Glutamatergic neuron (in vitro differentiated cells): ENCODE measurements at regions not wholly inside any gene's neighbourhood (a gene's known extent, or its start where the extent isn't known, plus 50 kb on each side); places are given as distances from the start of the nearest gene placed in this dataset.

Experiments used
- DNase-seq: peaks from one replicate; pipeline ENCODE4 v3.0.0; 2022
- H3K27ac Mint-ChIP-seq: one replicate; pipeline ENCODE4 v1.8.0; 2020; ENCODE audit warnings: mild to moderate bottlenecking, mixed read lengths, inconsistent platforms; ENCODE audit not compliant: unreplicated experiment
- H3K27me3 Mint-ChIP-seq: one replicate; pipeline ENCODE4 v1.8.0; 2020; ENCODE audit warnings: mild to moderate bottlenecking, moderate library complexity, mixed read lengths, inconsistent platforms; ENCODE audit not compliant: unreplicated experiment
- H3K36me3 Mint-ChIP-seq: one replicate; pipeline ENCODE4 v1.8.0; 2020; ENCODE audit warnings: mild to moderate bottlenecking, mixed read lengths, inconsistent platforms; ENCODE audit not compliant: unreplicated experiment
- H3K4me1 Mint-ChIP-seq: one replicate; pipeline ENCODE4 v1.8.0; 2020; ENCODE audit warnings: mild to moderate bottlenecking, low read depth, mixed read lengths, inconsistent platforms; ENCODE audit not compliant: unreplicated experiment
- H3K4me3 Mint-ChIP-seq: one replicate; pipeline ENCODE4 v1.8.0; 2020; ENCODE audit warnings: mild to moderate bottlenecking, mixed read lengths, inconsistent platforms; ENCODE audit not compliant: unreplicated experiment
- H3K9me3 Mint-ChIP-seq: one replicate; pipeline ENCODE4 v1.8.0; 2020; ENCODE audit warnings: mild to moderate bottlenecking, moderate library complexity, mixed read lengths, inconsistent platforms; ENCODE audit not compliant: unreplicated experiment
- TF ChIP-seq, protein P1 (sequence below): fragments of 200-600 bp; sonication (generic); IDR thresholded peaks from one replicate; pipeline ENCODE4 v1.5.0; 2021; ENCODE audit not compliant: partially characterized antibody, unreplicated experiment

DNA sequence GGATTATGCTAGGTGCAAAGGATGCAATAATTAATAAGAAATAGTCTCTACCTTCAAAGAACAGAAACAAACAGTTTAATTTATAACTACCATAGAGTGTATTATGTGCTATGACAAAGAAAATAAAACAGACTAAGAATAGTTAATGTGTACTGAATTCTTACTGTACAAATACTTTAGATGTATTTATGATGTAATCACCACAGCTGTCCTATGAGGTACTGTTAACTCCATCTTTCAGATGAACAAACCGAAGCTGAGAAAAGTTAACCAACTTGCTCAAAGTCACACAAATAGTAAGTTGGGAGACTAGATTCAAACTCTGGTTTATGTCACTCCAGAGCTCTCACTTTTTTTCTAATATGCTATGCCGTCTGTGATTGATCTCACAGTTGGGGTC lies 77.0 kb upstream of the FGGY start:
- Mint-ChIP-seq H3K36me3 (peaks cover 18% of the 10 kb centered on the region), H3K27me3 (peaks cover 4% of the 10 kb centered on the region), H3K4me3 (no peak overlapping the region), H3K9me3 (peaks cover 3% of the 10 kb centered on the region), H3K4me1 (peaks cover 3% of the 10 kb centered on the region), H3K27ac (no peak overlapping the region)
- DNase-seq, result no peak
- TF ChIP-seq, protein P1, sequence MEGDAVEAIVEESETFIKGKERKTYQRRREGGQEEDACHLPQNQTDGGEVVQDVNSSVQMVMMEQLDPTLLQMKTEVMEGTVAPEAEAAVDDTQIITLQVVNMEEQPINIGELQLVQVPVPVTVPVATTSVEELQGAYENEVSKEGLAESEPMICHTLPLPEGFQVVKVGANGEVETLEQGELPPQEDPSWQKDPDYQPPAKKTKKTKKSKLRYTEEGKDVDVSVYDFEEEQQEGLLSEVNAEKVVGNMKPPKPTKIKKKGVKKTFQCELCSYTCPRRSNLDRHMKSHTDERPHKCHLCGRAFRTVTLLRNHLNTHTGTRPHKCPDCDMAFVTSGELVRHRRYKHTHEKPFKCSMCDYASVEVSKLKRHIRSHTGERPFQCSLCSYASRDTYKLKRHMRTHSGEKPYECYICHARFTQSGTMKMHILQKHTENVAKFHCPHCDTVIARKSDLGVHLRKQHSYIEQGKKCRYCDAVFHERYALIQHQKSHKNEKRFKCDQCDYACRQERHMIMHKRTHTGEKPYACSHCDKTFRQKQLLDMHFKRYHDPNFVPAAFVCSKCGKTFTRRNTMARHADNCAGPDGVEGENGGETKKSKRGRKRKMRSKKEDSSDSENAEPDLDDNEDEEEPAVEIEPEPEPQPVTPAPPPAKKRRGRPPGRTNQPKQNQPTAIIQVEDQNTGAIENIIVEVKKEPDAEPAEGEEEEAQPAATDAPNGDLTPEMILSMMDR, result no peak

DNA sequence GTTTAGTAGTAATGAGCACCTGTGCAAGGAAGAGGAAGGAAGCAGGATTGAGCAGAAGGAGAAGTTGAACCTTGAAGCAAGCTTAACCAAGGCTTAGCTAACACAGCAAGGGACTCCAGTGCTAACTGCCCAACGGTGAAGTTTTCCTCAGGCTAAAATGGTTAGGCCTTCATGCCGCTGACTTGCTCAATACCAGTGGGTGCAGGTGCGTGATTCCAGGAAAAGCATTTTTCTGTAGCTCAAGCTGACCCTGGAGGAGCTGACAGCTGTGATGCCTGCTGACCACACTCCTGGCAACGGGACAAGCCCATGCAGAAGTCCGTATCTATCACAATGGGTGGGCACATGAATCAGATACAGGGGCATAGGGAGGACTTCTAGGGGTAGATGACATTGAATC lies 76.5 kb upstream of the FGGY start:
- no peaks in the 10 kb centered on the region for H3K4me1 Mint-ChIP-seq
- DNase-seq, result no peak
- peaks cover 16% of the 10 kb centered on the region for H3K36me3 Mint-ChIP-seq
- H3K9me3 Mint-ChIP-seq, result peaks cover 1% of the 10 kb centered on the region
- no peak overlapping the region for H3K4me3 Mint-ChIP-seq
- TF ChIP-seq, protein P1, result no peak
- no peak overlapping the region for H3K27ac Mint-ChIP-seq
- peaks cover 2% of the 10 kb centered on the region for H3K27me3 Mint-ChIP-seq

DNA sequence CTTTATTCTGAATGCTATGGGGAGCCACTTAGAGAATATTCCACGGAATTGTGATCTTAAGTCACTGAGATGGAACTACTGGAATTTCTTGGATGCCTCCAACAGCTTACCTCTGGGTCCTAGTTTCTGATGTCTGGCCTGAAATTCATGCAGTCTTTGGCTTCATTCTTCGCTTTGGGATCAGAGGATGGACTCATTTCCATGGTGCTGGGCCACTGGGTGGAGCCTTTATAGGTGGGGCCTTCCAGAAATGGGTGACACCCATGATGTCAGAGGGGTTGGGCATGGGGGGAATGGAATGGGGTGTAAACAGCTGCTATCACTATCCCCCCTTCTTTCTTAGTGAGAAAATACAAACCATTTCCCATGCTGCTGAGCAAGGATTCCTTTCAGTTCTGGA lies 73.7 kb upstream of the FGGY start:
- no peak for DNase-seq
- no peak overlapping the region for H3K27ac Mint-ChIP-seq
- H3K27me3 Mint-ChIP-seq, result peaks cover 2% of the 10 kb centered on the region
- no peak overlapping the region for H3K4me3 Mint-ChIP-seq
- H3K36me3 Mint-ChIP-seq, result no peaks in the 10 kb centered on the region
- H3K4me1 Mint-ChIP-seq, result no peaks in the 10 kb centered on the region
- no peaks in the 10 kb centered on the region for H3K9me3 Mint-ChIP-seq
- TF ChIP-seq, protein P1, result no peak

GRCh38 chr1:59223989-59224634 lies 72.8 kb upstream of the FGGY start:
- Mint-ChIP-seq H3K4me3 (no peak overlapping the region), H3K36me3 (no peaks in the 10 kb centered on the region), H3K27me3 (peaks cover 2% of the 10 kb centered on the region), H3K27ac (no peak overlapping the region), H3K9me3 (no peaks in the 10 kb centered on the region), H3K4me1 (no peaks in the 10 kb centered on the region)
- TF ChIP-seq, protein P1, result no peak
- no peak for DNase-seq

DNA sequence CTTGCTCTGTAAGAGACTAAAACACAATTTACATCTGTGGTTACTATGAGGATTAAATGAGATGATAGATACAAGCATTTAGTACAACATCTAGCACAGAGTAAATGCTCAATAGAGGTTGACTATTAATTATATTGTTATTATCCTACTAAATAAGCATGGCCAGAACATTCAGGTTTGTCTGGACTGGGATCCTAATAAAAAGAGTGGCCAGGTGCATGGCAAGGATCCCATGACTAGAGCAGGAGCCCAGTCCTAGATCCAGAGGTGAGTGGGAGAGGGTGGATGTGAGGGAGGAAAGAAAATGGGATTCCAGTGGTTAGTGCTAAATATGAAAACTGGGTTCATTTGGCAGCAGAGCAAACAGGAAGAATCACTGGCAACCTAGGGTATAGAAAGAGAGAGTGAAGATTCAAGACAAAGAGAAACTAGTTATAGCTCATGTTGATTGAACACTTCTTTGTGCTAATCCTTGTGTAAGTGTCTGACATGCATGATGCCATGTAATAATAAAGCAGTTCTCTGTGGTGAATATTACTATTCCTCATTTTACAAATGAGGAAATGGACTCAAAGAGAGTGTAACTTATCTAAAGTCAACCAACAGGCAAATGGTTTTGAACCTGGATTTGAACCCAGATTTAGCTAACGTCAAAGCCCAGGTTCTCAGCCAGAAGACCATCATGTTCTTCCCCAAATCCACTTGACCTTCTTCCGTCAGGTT lies 71.1 kb upstream of the FGGY start:
- H3K9me3 Mint-ChIP-seq, result no peaks in the 10 kb centered on the region
- H3K27ac Mint-ChIP-seq, result no peak overlapping the region
- H3K27me3 Mint-ChIP-seq, result peaks cover 3% of the 10 kb centered on the region
- TF ChIP-seq, protein P1, result no peak
- no peaks in the 10 kb centered on the region for H3K4me1 Mint-ChIP-seq
- H3K4me3 Mint-ChIP-seq, result no peak overlapping the region
- no peaks in the 10 kb centered on the region for H3K36me3 Mint-ChIP-seq
- no peak for DNase-seq
